ENCODE measurements at regions not wholly inside any gene's neighbourhood (a gene's known extent, or its start where the extent isn't known, plus 50 kb on each side); places are given as distances from the start of the nearest gene placed in this dataset.

DNA sequence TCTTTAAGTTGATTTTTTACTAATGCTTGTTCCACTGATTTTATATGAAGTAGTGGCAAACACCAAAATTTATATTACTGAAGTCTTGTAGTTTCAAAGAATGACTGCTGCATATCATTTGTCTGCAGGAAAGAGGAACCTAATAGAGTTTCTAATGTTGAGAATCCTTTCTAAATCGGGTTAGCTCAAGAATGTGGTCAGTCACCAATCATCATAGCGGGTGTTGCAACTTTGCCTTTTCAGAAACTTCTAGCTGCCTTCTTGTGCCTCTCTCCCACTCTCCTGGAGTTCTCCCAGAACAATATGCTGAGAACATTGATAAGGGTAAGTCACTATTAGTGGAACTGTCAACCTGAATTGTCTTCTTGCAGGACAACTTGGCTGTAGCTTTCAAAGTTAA, 524.8 kb upstream of the SORCS1 start:
- TF ChIP-seq, protein P1, sequence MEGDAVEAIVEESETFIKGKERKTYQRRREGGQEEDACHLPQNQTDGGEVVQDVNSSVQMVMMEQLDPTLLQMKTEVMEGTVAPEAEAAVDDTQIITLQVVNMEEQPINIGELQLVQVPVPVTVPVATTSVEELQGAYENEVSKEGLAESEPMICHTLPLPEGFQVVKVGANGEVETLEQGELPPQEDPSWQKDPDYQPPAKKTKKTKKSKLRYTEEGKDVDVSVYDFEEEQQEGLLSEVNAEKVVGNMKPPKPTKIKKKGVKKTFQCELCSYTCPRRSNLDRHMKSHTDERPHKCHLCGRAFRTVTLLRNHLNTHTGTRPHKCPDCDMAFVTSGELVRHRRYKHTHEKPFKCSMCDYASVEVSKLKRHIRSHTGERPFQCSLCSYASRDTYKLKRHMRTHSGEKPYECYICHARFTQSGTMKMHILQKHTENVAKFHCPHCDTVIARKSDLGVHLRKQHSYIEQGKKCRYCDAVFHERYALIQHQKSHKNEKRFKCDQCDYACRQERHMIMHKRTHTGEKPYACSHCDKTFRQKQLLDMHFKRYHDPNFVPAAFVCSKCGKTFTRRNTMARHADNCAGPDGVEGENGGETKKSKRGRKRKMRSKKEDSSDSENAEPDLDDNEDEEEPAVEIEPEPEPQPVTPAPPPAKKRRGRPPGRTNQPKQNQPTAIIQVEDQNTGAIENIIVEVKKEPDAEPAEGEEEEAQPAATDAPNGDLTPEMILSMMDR (conservative IDR thresholded peaks at IDR 0.05): no peak
- TF ChIP-seq EZH2 (IDR thresholded peaks at IDR 0.05; ENCODE audit: low read depth): no peak

Measured in PC-9 (cell line).